GM12891 (cell line): ENCODE measurements at regions not wholly inside any gene's neighbourhood (a gene's known extent, or its start where the extent isn't known, plus 50 kb on each side); places are given as distances from the start of the nearest gene placed in this dataset.
A peak's percentile ranks its signal among the peaks of the same experiment; 100 is the strongest.

Experiments
- DNase-seq: peaks from one replicate; pipeline ENCODE4 v3.0.0; 2011; ENCODE audit warnings: low spot score; ENCODE audit not compliant: insufficient read length
- FAIRE-seq: peaks from 2 replicates; lab custom pipeline; 2011; peaks lifted over from hg19 to GRCh38; lab: Jason Lieb, UNC
- PAX5 ChIP-seq: IDR thresholded peaks from 2 replicates; pipeline ENCODE4 v1.6.1; 2011; ENCODE audit warnings: low read length, moderate library complexity, mild to moderate bottlenecking; ENCODE audit not compliant: insufficient read depth, severe bottlenecking
- POLR2A ChIP-seq: IDR thresholded peaks from 2 replicates; pipeline ENCODE4 v1.6.1; 2011; ENCODE audit warnings: low read depth, low read length, control low read depth
- POLR2AphosphoS5 ChIP-seq: IDR thresholded peaks from 2 replicates; pipeline ENCODE4 v1.6.1; 2011; ENCODE audit warnings: low read depth, low read length, control low read depth
- POU2F2 ChIP-seq: IDR thresholded peaks from 2 replicates; pipeline ENCODE4 v1.6.1; 2011; ENCODE audit warnings: low read depth, mild to moderate bottlenecking, control low read depth, low read length, moderate library complexity
- SPI1 ChIP-seq: IDR thresholded peaks from 2 replicates; pipeline ENCODE4 v1.6.1; 2011; ENCODE audit warnings: low read depth, low read length, control low read depth
- TAF1 ChIP-seq: IDR thresholded peaks from 2 replicates; pipeline ENCODE4 v1.6.1; 2011; ENCODE audit warnings: low read depth, low read length, control low read depth

- peak; percentile 9 for FAIRE-seq
- TF ChIP-seq POU2F2 (no peak), POLR2A (no peak), POLR2AphosphoS5 (no peak), PAX5 (no peak), SPI1 (no peak), TAF1 (no peak)
- DNase-seq = no peak
Measured at GRCh38 chr4:4675051-4675581, 133.3 kb upstream of the STX18 start.

- FAIRE-seq (no peak), DNase-seq (no peak)
- TF ChIP-seq POU2F2 = no peak
- no peak for TF ChIP-seq PAX5
- TF ChIP-seq POLR2AphosphoS5 = no peak
- no peak for TF ChIP-seq TAF1
- no peak for TF ChIP-seq POLR2A
- TF ChIP-seq SPI1 = no peak
Measured at GRCh38 chr4:4673070-4673469, 131.2 kb upstream of the STX18 start.

GRCh38 chr4:4672402-4672801, 130.6 kb upstream of the STX18 start:
- DNase-seq = no peak
- no peak for FAIRE-seq
- no peak for TF ChIP-seq TAF1

- no peak for DNase-seq
- FAIRE-seq = no peak
- TF ChIP-seq POLR2AphosphoS5 (no peak), POLR2A (no peak), TAF1 (no peak), PAX5 (no peak)
Measured at GRCh38 chr4:4671774-4672349, 130.0 kb upstream of the STX18 start.

GRCh38 chr4:4670869-4671268, 129.0 kb upstream of the STX18 start:
- TF ChIP-seq SPI1 = peak; percentile 25; the same call in 1 of the 2 replicates
- no peak for TF ChIP-seq TAF1
- no peak for TF ChIP-seq POLR2AphosphoS5
- DNase-seq = no peak
- no peak for FAIRE-seq

GRCh38 chr4:4668355-4669210, 126.7 kb upstream of the STX18 start:
- TF ChIP-seq POLR2A (no peak), SPI1 (no peak), TAF1 (no peak), POLR2AphosphoS5 (no peak)
- no peak for FAIRE-seq
- DNase-seq = no peak

GRCh38 chr4:4667622-4668081, 125.8 kb upstream of the STX18 start:
- no peak for TF ChIP-seq PAX5
- TF ChIP-seq POU2F2 = no peak
- DNase-seq = no peak
- no peak for FAIRE-seq

- FAIRE-seq (no peak), DNase-seq (no peak)
- TF ChIP-seq PAX5 (no peak), SPI1 (no peak), POLR2A (no peak), POLR2AphosphoS5 (no peak), TAF1 (no peak), POU2F2 (no peak)
Measured at GRCh38 chr4:4666693-4667621, 125.1 kb upstream of the STX18 start.

GRCh38 chr4:4666187-4666586, 124.3 kb upstream of the STX18 start:
- no peak for FAIRE-seq
- TF ChIP-seq PAX5 = no peak
- no peak for TF ChIP-seq POLR2A
- no peak for TF ChIP-seq TAF1
- TF ChIP-seq POU2F2 = no peak
- TF ChIP-seq POLR2AphosphoS5 = no peak
- TF ChIP-seq SPI1 = no peak
- DNase-seq = no peak
